NCI-H345 (cell line): ENCODE measurements at regions not wholly inside any gene's neighbourhood (a gene's known extent, or its start where the extent isn't known, plus 50 kb on each side); places are given as distances from the start of the nearest gene placed in this dataset.

ENCODE experiments used
- DNase-seq: peaks from one replicate; lab custom pipeline; 2025; lab: John Stamatoyannopoulos, UW

DNA sequence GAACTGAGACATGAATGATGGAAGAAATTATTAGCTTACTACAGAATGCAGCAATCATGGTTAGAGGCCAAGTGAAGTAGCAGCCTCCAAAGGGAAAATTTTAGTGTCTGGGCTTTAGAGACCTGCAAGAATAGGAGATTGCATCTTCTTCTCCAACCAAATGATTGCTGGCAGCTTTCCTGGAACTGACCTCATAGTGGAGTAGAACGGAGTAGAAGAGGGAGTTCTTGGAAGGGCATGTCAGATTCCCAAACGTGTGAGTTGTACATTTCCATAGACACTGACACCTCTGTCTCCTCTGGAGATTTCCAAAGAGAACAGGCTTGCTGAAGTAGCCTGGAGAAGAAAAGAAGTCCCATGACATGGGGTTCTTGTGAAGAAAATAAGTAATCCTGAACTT is 169.8 kb upstream of the ERBB4 start:
- DNase-seq = no peak

DNA sequence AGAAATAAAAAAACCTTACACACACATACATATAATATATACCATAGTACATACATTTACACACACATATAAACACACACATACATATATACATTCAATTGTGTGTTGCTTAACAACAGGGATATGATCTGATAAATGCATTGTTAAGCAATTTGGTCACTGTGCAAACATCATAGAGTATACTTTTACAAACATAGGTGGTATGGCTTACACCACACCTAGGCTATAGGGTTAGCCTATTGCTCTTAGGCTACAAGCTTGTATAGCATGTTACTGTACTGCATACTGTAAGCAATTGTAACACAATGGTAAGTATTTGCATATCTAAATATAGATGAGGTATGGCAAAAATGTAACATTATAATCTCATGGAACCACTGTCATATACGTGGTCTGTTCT is 156.8 kb upstream of the ERBB4 start:
- DNase-seq = no peak

DNA sequence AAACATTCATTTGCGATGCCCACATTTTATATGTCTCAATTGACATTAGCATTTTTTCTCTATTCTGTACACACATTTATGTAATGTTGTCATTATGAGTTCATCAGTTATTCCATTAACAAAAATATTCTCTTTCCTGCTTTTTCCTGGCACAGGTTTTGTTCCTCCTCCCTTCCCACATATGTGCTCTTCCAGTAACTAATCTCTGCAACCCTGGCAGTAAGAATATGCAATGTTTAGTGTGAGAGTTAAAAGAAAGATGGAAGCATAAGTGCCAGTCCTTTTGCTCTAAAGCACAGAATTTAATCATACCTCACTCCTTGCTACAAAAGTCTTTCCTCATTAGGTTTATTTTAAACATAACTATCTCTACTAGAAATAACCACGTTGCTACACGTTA is 155.8 kb upstream of the ERBB4 start:
- no peak for DNase-seq

DNA sequence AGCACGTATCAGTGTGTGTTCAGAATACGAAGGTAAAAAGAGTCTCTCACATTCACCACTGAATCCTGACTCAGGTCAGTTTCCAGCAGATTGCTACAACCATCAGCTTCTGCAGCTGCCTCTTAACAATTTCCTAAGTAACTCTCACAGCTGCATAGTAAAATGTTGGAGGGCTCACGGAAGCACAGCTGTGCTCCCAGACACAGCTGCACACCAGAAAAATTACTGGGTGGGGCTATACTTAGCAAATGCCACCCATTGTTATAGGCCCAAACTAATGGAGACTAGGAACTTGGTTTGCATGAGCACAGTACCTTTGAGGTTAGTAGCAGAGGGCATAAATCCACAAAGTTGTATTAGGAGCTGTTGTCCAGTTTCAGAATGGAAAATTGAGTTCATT is 153.9 kb upstream of the ERBB4 start:
- DNase-seq = no peak

DNA sequence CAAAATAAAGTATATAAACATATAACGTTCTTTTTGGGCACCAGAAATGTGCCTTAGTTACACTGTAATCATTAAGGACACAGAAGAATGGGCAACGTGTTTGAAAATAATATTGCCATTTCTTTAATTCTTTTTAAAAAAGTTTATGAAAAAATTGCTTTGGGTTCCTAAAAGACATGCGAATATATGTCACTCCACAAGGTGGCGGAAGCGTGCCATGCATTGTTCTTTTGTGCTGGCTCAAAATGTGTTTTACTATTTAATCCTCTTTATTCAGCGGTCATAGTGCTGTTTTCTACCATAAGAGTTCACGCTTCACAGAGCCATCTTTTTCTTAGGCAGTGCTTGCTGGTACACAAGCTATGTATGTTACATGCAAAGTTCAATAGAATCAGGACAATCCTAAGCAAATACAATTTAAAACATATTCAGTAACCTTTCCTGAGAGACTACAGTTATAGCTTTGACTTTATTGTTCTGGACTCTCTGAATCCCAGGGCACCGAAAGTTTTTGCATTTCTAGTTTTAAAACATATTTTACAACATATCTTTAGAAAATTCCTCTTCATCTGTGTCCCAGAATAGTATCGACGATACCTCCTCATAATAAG is 147.8 kb upstream of the ERBB4 start:
- peak; percentile 47 for DNase-seq

DNA sequence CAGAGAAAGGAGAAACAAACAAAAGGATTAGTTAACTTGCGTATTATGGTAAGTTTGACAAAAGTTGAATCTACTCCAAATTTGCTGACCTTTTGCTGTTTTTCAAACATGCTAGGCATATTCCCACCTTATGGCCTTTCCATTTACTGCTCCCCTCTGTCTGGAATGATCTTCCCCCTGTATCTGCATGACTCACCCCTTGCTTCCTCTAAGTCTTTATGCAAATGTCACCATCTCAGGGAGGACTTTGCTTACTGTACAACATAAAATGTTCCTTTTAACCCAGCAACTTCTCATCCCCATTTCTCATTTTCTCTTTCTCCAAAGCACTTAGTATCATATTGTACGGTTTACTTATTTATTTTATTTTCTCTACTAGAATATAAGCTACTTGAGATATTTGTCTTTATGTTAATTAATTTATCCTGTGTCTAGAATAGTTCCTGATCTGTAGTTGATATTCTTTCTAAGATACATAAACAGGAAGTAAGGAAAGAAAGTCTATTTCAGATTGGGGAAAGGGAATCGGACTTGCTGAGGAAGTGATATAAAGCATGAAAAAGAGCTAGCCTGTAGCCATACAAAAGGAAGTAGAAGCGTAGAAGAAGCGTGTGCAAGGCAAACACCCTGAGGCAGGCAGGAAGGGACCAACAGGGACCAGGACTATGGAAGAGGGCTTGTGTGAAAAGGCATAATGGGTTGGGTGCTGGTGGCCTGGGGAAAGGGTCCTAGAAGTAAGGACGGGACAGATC is 144.9 kb upstream of the ERBB4 start:
- DNase-seq = no peak

DNA sequence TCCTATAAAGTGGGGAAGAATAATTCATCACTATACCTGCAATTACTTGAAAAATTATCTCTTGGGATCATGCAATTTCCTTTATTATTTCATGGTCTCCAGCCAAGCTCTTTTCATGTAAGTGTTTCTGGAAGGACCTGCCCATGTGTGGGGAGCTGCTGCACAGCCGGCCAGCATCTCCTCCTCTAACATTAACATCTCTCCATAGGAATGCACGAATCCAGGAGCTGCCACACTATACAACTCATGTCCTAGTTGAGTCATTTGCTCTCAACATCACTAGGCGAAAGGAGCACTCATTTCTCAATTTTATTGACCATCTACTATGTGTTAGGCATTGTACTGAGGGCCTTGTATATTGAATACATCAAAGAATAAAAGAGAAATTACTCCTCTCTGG is 144.3 kb upstream of the ERBB4 start:
- DNase-seq = no peak

DNA sequence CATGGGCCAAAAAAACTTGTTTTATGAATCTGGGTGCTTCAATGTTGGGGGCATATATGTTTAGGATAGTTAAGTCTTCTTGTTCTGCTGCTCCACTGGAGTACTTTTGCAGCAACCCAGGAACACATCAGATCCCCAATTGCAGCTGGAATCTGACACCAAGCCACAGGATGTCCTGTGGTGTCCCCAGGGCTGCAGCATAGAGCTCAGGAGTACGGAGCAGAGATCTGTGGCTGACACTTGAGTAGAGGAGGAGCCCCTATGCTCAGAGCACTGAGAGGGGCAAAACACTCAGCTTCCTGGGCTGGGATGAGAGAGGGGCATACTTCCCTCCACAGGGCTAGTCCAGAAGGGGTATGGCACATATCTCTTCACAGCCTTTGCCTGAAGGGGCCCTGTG is 138.9 kb upstream of the ERBB4 start:
- no peak for DNase-seq

DNA sequence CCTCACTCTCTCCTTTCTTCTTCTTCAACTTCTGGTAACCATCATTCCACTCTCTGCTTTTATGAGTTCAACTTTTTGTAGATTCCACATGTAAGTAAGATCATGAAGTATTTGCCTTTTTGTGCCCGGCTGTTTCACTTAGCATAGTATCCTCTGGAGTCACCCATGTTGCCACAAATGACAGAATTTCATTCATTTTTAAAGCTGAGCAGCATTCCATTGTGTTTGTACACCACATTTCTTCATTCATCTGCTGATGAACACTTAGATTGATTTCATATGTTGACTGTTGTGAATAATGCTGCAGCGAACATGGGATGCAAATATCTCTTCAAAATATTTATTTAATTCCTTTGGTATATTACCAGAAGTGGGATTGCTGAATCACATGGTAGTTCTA is 133.6 kb upstream of the ERBB4 start:
- no peak for DNase-seq

DNA sequence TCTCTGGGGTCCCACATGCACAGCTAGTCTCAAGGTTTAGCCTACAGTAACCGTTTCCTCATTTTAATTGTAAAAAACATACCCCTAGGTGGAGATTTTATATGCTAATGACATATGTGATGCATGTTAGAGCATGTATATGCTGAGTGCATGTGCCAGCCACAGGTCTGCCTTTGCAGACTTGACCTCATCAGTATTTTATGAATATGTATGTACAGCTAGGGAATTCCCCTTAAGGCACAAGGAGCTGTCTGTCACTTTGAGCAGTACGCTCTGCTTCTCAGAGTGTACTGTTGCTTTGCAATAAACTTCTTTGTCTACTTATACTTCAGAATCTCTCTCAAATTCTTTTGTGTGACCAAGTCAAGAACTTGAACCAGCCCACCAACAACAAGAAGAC is 131.2 kb upstream of the ERBB4 start:
- no peak for DNase-seq

DNA sequence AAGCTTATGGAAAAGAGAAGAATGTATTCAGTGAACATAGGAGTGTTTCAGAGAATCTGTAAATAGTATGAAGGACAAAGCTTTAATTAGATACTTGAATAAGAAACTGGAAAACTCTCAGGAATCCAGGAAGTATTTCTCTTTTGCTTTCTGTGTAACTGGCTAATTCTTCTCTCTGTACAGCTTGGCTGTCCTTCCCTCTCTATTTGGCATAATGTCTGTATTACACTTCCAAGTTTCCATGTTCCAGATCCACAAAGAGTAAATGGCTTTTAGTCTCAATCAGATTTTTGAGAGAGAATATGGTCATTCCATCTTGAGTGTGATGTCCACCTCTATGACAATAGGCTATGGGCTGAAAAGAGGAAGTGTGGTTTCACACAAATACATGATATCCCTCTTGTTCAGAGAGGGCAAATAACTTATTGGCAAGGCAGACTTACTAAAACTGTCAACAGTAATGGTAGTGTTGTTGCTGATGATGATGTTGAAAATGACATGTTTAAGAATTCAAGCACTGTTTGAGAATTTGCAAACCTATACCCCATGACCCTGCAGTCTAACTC is 129.2 kb upstream of the ERBB4 start:
- DNase-seq = no peak

DNA sequence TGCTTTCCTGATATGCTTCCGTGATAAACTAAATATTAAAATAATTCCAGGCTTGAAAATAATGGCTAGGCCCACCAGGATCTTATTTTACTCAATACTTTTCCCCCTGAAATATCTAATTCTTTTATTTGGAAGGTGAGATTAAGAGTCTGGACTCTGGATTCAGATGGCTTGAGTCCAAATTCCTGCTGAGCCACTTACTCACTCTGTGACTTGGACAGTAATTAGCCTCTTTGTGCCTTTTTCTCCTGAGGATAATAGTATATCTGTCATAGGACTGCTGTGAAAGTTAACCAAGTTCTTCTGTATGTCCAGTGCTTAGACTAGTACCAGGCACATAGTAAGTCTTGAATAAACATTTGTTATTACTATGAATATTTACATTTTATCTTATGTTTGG is 127.3 kb upstream of the ERBB4 start:
- no peak for DNase-seq

DNA sequence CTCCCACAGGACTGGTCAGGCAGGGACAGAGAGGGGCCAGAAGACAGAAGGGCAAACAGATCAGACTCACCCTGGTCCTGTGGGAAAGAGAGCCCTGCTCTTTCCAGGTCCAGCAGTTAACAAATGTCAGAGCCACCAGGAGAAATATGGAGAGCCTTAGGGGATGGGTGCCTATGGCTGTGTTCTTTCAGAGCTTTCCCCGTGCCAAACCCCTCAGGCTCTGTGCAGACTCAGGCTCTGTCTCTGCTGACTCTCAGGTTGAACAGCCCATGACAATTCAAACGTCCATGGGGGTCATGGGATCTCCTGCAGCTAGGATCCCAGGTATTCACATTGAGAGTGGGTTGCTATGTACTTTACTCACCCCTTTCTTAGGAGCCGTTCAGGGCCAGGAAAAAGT is 120.8 kb upstream of the ERBB4 start:
- no peak for DNase-seq

DNA sequence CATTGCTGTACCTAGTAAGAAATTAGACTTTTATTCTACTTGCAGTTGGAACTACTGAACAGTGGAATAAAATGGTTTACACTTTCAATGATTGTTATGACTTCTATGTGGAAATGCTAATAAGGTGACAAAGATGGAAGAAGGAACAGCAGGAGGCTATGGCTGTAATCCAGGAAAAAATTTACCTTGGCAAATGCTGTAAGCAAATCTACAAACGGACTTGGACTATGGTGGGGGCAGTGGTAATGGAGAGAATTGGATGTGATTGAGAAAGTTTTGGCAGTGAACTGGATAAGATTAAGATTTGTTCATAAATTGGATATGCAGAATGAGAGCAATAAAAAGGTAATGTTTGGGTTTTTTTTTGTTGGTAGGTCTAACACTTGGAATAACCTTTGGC is 111.0 kb upstream of the ERBB4 start:
- peak; percentile 5 for DNase-seq

DNA sequence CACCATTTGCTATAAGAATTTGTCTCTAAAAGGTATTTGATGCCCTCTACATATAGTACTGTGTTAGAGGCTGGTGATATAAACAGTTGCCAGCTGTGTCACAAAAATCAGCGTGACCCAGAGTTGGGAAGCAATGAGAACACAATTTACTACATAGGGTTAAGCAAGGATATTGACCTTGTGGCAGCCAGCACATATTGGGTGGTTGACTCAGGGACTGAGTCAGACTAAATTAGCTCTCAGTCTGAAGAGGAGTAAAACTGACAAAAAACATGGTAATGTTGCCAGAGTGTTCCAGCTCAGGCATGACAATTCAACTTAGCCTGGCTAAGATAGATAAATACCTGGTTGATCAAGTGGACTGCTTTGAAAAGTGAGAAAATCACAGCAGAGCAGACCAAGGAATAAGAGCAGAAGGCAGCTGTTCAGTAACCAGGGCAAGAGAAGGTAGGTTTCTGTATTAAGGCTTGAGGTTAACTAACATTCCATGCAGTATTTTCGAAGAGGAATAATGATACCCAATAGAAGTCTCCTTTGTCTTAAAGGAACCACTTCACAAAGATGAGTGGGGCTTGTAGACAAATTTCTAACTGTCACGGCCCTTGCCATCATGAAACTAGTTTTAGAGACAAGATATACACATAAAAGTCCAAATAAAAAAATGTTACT is 108.2 kb upstream of the ERBB4 start:
- DNase-seq = peak; percentile 33

DNA sequence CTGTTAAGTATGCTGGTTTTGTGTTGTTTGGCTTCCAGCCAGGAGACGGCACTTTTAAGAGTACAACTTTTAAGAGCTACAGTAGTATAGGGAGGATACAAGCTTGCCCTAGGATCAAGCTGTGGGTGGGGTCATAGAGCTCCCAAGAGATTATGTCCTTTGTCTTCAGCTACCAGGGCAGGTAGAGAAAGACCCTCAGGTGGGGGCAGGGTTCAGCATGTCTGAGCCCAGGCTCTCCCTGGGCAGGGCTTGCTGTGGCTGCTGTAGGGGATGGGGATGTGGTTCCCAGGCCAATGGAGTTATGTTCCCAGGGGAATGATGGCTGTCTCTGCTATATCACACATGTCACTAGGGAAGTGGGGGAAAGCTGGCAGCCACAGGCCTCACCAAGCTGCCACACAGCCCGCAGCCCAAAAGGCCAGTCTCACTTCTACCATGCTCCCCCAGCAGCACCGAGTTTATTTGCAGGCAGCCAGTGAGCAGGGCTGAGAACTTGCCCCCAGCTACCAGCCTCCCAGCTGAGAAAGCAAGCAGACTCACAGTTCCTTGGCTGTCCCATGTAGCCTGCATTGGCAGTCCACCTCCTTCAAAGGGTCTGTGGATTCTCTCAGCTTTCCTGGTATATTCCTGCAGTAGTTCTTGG is 105.7 kb upstream of the ERBB4 start:
- DNase-seq = no peak

DNA sequence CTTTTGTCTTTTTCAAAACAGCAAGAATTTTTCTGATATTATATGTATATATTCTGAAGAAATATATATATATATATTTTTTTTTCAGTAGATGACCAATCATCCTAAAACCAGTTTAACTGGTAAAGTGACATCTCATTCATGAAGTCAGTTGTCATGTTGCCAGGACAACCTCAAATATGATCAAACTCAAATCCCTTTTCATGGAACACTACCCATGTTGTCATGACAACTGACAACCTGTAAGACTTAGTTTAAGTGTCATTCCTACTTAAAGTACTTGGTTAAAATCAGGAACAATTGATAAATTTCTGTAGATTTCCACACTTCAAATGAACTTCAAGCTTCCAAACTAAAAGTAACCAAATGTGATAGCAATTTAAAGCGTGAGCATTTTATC is 101.8 kb upstream of the ERBB4 start:
- no peak for DNase-seq

DNA sequence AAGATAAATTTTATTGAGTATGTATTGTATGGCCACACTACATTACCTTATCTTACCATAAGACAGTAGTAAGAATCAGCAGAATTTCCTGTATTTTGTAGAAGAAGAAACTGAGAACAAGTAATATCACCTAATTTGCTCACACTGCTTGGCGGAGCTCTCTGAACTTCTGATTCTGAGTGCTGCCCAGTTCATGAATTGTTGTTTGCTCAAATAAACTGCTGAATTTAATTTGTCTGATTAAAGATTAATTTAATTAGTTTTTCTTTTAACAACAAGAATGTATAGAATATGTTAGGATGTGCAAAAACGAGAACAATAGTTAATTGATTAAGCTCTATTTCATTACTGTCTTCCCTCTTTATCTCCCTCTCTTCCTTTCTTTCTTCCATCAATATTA is 100.1 kb upstream of the ERBB4 start:
- no peak for DNase-seq

DNA sequence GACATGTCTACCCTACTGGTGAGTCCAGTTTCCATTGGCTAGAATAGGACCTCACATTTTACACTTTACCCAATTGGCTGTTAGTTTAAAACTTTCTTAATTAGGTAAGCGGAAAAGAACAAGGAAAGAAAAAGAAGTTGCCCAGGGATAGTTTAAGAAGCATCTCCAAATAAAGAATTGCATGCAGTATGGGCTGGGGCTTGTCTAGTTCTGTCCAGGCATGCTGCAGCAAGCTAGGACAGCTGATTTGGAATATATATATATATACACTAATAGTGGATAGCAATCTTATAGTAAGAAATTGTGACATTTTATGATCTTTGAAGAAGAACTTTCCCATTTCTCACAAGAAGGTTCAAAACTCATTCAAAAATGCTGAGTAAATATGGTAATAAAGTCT is 90.0 kb upstream of the ERBB4 start:
- DNase-seq = no peak

DNA sequence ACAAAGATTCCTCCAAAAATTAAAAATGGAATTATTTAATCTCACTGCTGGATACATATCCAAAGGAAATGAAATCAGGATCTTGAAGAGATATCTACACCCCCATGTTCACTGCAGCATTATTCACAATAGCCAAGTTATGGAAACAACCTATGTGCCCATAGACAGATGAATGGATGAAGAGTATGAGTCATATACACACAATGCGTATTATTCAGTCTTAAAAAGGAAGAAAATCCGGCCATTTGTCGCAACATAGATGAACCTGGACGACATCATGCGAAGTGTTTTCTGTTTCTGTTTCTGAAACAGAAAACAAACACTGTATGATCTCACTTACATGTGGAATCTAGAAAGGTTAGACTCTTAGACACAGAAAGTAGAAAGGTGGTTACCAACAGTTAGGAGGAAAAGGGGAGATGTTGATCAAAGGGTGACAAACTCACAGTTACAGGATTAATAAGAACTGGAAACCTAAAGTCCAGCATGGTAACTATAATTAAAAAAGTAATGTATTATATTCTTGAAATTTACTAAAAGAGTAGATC is 87.8 kb upstream of the ERBB4 start:
- no peak for DNase-seq

DNA sequence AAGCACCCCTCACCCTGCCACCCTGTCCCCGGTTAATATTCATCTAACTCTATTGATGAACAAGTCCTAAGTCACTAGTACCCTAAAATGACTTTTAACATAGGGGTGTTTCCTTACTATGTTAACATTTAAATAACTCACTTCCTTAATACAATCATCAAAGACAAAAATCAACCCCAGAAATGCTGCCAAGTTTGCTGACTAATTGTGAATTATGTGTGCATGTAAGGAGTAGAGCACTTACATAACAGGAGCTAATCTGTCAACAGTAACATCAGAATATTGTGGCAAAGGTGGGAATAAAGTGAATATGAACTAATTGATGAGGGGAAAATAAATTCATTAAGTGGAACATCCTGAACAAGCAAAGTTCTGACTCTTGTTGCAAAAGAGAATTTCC is 81.4 kb upstream of the ERBB4 start:
- no peak for DNase-seq

DNA sequence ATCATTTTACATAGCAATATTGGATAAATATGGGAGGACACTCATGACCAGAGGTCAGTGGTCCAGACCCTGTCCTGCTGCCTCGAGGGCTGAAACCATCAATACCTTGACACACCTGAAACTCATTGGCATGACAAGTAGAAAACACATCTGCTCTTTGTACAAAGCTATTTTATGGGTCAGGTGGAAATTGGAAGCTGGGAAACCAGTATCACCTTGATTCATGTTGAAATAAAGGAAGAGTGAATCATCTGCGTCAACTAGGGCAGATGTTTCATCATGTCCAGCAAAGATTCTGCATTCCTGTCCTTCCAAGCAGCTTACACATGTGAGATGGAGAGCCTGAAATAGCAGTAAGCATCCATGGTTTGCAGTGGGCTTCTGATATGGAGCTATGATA is 80.0 kb upstream of the ERBB4 start:
- DNase-seq = no peak
